ENCODE measurements at regions not wholly inside any gene's neighbourhood (a gene's known extent, or its start where the extent isn't known, plus 50 kb on each side); places are given as distances from the start of the nearest gene placed in this dataset.

GRCh38 chr5:176740702-176741496 is 69.5 kb upstream of the UNC5A start:
- Histone ChIP-seq H3K27ac (ENCODE audit: low read length) (no peak overlapping the region), H3F3A (ENCODE audit: insufficient read depth, low read length, poor library complexity, severe bottlenecking) (peaks cover 5% of the 10 kb centered on the region), H4K20me1 (ENCODE audit: insufficient read depth) (no peaks in the 10 kb centered on the region), H3K9me2 (ENCODE audit: insufficient read depth, low read length) (no peaks in the 10 kb centered on the region), H3K9ac (ENCODE audit: low read length) (no peak overlapping the region), H3K79me2 (replicated peaks; ENCODE audit: insufficient read depth, low read length) (no peaks in the 10 kb centered on the region), H3K9me3 (ENCODE audit: low read length) (no peaks in the 10 kb centered on the region), H3K4me3 (ENCODE audit: low read length) (no peak overlapping the region), H2AFZ (ENCODE audit: low read depth, low read length) (no peak overlapping the region), H3K4me2 (ENCODE audit: low read length) (no peak overlapping the region), H3K36me3 (ENCODE audit: insufficient read depth, low read length) (no peaks in the 10 kb centered on the region), H3K27me3 (ENCODE audit: insufficient read depth, low read depth, low read length) (no peaks in the 10 kb centered on the region)
- TF ChIP-seq SMC3 (conservative IDR thresholded peaks at IDR 0.05; ENCODE audit: poor library complexity) (no peak), EP300 (conservative IDR thresholded peaks at IDR 0.05; ENCODE audit: poor library complexity, severe bottlenecking) (no peak), POLR2AphosphoS5 (IDR thresholded peaks at IDR 0.05) (no peak), RAD21 (conservative IDR thresholded peaks at IDR 0.05) (no peak), EZH2 (IDR thresholded peaks at IDR 0.05; ENCODE audit: borderline replicate concordance, insufficient read depth, low read length, poor library complexity, severe bottlenecking) (no peak), MXI1 (conservative IDR thresholded peaks at IDR 0.05; ENCODE audit: poor library complexity, severe bottlenecking) (no peak), CTCF (IDR thresholded peaks at IDR 0.05; ENCODE audit: poor library complexity, severe bottlenecking) (no peak)

- Histone ChIP-seq H3K4me3 (ENCODE audit: low read length) (no peak overlapping the region), H3F3A (ENCODE audit: insufficient read depth, low read length, poor library complexity, severe bottlenecking) (peaks cover 5% of the 10 kb centered on the region), H3K27ac (ENCODE audit: low read length) (no peak overlapping the region), H3K9me3 (ENCODE audit: low read length) (no peaks in the 10 kb centered on the region), H3K9me2 (ENCODE audit: insufficient read depth, low read length) (no peaks in the 10 kb centered on the region), H3K36me3 (ENCODE audit: insufficient read depth, low read length) (no peaks in the 10 kb centered on the region), H3K4me2 (ENCODE audit: low read length) (no peak overlapping the region), H3K79me2 (replicated peaks; ENCODE audit: insufficient read depth, low read length) (no peaks in the 10 kb centered on the region), H3K27me3 (ENCODE audit: insufficient read depth, low read depth, low read length) (no peaks in the 10 kb centered on the region), H2AFZ (ENCODE audit: low read depth, low read length) (no peak overlapping the region), H4K20me1 (ENCODE audit: insufficient read depth) (no peaks in the 10 kb centered on the region), H3K9ac (ENCODE audit: low read length) (no peak overlapping the region)
- no peak for TF ChIP-seq MXI1 (conservative IDR thresholded peaks at IDR 0.05; ENCODE audit: poor library complexity, severe bottlenecking)
- no peak for TF ChIP-seq REST (IDR thresholded peaks at IDR 0.05; ENCODE audit: borderline replicate concordance)
- no peak for TF ChIP-seq TAF1 (IDR thresholded peaks at IDR 0.05; ENCODE audit: low read depth)
- TF ChIP-seq RAD21 (conservative IDR thresholded peaks at IDR 0.05): no peak
- no peak for TF ChIP-seq CTCF (IDR thresholded peaks at IDR 0.05; ENCODE audit: poor library complexity, severe bottlenecking)
- TF ChIP-seq SMC3 (conservative IDR thresholded peaks at IDR 0.05; ENCODE audit: poor library complexity): no peak
- no peak for TF ChIP-seq POLR2AphosphoS5 (IDR thresholded peaks at IDR 0.05)
- TF ChIP-seq EZH2 (IDR thresholded peaks at IDR 0.05; ENCODE audit: borderline replicate concordance, insufficient read depth, low read length, poor library complexity, severe bottlenecking): no peak
- TF ChIP-seq EP300 (conservative IDR thresholded peaks at IDR 0.05; ENCODE audit: poor library complexity, severe bottlenecking): no peak
These were observed 68.7 kb upstream of the UNC5A start for GRCh38 chr5:176741561-176742211.

Measured in neural cell (in vitro differentiated cells).